NCI-H446 treated with DMSO at 0.1 percent for 48 hours (cell line): ENCODE measurements at regions not wholly inside any gene's neighbourhood (a gene's known extent, or its start where the extent isn't known, plus 50 kb on each side); places are given as distances from the start of the nearest gene placed in this dataset.

Experiments used
- DNase-seq: peaks from one replicate; lab custom pipeline; 2025; lab: John Stamatoyannopoulos, UW

DNA sequence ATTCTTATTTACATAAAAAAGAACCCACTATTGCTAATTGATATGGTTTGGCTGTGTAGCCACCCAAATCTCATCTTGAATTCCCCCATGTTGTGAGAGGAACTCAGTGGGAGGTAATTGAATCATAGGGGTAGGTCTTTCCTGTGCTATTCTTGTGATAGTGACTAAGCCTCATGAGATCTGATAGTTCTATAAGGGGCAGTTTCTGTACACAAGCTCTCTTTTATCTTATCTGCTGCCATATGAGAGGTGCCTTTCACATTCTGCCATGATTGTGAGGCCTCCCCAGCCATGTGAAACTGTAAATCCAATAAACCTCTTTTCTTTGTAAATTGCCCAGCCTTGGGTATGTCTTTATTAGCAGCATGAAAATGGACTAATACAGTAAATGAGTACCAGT lies 58.2 kb upstream of the PRR16 start:
- DNase-seq = no peak

DNA sequence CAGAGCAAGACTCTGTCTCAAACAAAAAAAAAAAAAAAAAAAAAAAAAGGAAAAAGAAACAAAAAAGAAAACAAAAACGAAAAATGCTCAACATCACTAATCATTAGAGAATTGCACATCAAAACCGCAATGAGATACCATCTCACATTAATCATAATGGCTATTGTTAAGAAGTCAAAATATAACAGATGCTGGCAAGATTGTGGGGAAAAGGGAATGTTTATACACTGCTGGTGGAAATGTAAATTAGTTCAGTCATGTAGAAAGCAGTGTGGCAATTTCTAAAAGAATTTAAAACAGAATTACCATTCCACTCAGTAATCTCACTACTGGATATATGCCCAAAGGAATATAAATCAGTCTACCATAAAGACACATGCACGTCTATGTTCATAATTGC lies 50.4 kb upstream of the PRR16 start:
- DNase-seq = no peak
